ENCODE measurements at regions not wholly inside any gene's neighbourhood (a gene's known extent, or its start where the extent isn't known, plus 50 kb on each side); places are given as distances from the start of the nearest gene placed in this dataset.

DNA sequence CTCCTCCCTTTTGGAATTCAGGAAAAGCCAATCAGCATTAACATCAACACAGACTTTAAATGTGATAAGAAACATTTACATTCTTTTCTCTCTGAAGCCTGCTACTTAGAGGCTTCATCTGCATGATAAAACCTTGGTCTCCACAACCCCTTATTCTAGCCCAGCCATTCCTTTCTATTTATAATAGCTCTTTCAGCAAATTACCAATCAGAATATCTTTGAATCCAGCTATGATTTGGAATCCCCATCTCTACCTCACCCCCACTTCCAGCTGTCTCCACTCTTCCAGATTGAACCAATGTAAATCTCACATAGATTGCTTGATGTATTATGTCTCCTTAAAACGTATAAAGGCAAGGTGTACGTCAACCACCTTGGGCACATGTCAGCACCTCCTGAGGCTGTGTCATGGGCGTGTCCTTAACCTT is 139.7 kb downstream of the TUSC7 start:
- H2AFZ ChIP-seq (ENCODE audit: low read depth, low read length) = no peak overlapping the region
- no peaks in the 10 kb centered on the region for H3K79me2 ChIP-seq (ENCODE audit: insufficient read depth, low read length)
- H3K9ac ChIP-seq (ENCODE audit: low read depth, low read length) = no peak overlapping the region
- H3K27me3 ChIP-seq (ENCODE audit: insufficient read depth, low read length, poor library complexity) = no peaks in the 10 kb centered on the region
- H3K27ac ChIP-seq (ENCODE audit: low read length) = no peak overlapping the region
- H3K4me1 ChIP-seq (ENCODE audit: insufficient read depth, low read length) = no peaks in the 10 kb centered on the region
- no peak for ATAC-seq (ENCODE audit: insufficient read depth, low read depth)
- no peak for DNase-seq
- H3K36me3 ChIP-seq (ENCODE audit: insufficient read depth, low read length) = no peaks in the 10 kb centered on the region
- no peak overlapping the region for H3K4me2 ChIP-seq (ENCODE audit: insufficient read depth, low read length)
- H4K20me1 ChIP-seq (ENCODE audit: insufficient read depth, low read length) = no peaks in the 10 kb centered on the region
- no peak overlapping the region for H3K4me3 ChIP-seq (ENCODE audit: low read depth in 1 of 2, low read length in 2 of 2)
- no peaks in the 10 kb centered on the region for H3K9me3 ChIP-seq (ENCODE audit: insufficient read depth, low read length, severe bottlenecking)
- no peak for TF ChIP-seq EZH2 (IDR thresholded peaks at IDR 0.05; ENCODE audit: borderline replicate concordance, low read depth, low read length, severe bottlenecking)
- TF ChIP-seq, protein P1, sequence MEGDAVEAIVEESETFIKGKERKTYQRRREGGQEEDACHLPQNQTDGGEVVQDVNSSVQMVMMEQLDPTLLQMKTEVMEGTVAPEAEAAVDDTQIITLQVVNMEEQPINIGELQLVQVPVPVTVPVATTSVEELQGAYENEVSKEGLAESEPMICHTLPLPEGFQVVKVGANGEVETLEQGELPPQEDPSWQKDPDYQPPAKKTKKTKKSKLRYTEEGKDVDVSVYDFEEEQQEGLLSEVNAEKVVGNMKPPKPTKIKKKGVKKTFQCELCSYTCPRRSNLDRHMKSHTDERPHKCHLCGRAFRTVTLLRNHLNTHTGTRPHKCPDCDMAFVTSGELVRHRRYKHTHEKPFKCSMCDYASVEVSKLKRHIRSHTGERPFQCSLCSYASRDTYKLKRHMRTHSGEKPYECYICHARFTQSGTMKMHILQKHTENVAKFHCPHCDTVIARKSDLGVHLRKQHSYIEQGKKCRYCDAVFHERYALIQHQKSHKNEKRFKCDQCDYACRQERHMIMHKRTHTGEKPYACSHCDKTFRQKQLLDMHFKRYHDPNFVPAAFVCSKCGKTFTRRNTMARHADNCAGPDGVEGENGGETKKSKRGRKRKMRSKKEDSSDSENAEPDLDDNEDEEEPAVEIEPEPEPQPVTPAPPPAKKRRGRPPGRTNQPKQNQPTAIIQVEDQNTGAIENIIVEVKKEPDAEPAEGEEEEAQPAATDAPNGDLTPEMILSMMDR (IDR thresholded peaks at IDR 0.05; ENCODE audit: borderline replicate concordance, extremely low read depth, low read length, poor library complexity, severe bottlenecking) = no peak

DNA sequence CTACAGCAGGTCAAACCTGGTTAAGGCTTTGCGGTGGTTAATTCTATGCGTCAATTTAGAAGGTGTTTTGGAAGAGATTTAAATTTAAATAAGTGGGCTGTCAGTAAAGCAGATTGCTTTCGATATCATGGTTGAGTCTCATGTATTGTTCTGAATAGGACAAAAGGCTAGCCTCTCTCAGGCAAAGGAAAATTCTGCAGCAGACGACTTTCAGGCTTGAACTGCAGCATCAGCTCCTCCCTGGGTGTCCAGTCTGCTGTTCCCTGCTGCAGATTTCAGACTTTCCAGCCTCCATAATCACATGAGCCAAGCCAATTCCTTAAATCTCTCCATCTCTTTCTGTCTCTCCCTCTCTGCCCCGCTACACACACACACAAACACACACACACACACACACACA is 143.2 kb downstream of the TUSC7 start:
- Histone ChIP-seq H3K4me3 (ENCODE audit: low read depth in 1 of 2, low read length in 2 of 2) (no peak overlapping the region), H3K9me3 (ENCODE audit: insufficient read depth, low read length, severe bottlenecking) (no peaks in the 10 kb centered on the region), H4K20me1 (ENCODE audit: insufficient read depth, low read length) (no peaks in the 10 kb centered on the region), H3K4me1 (ENCODE audit: insufficient read depth, low read length) (peaks cover under 1% of the 10 kb centered on the region; the same call in 1 of the 2 replicates), H3K27me3 (ENCODE audit: insufficient read depth, low read length, poor library complexity) (no peaks in the 10 kb centered on the region), H3K9ac (ENCODE audit: low read depth, low read length) (no peak overlapping the region), H3K27ac (ENCODE audit: low read length) (no peak overlapping the region), H3K79me2 (ENCODE audit: insufficient read depth, low read length) (no peaks in the 10 kb centered on the region), H2AFZ (ENCODE audit: low read depth, low read length) (no peak overlapping the region), H3K4me2 (ENCODE audit: insufficient read depth, low read length) (no peak overlapping the region), H3K36me3 (ENCODE audit: insufficient read depth, low read length) (no peaks in the 10 kb centered on the region)
- DNase-seq (no peak), ATAC-seq (ENCODE audit: insufficient read depth, low read depth) (no peak)
- TF ChIP-seq, protein P1 (IDR thresholded peaks at IDR 0.05; ENCODE audit: borderline replicate concordance, extremely low read depth, low read length, poor library complexity, severe bottlenecking) = no peak
- no peak for TF ChIP-seq EZH2 (IDR thresholded peaks at IDR 0.05; ENCODE audit: borderline replicate concordance, low read depth, low read length, severe bottlenecking)

DNA sequence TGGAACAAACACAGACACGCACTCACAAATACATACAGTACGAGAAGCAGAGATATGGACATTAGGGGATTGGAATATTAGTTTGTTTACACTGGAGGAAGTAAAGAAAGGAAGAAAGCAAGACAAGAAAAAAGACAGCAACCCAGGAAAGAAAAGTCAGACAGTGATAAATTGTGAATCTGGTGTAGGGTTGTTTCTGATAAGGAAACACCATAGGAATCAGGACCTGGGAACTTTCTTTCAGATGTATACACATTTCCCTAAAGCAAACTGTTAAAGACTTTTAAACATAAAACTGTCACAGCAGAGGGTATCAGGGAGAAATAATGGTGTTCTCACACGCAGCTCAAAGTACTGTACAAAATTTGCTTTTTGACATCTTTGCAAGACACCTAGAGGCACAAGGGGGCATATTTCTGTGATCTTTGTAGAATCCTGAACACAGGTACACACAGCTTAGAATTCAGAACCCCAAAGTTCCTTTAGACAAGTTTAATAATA is 153.7 kb downstream of the TUSC7 start:
- no peaks in the 10 kb centered on the region for H3K79me2 ChIP-seq (ENCODE audit: insufficient read depth, low read length)
- TF ChIP-seq, protein P1 (IDR thresholded peaks at IDR 0.05; ENCODE audit: borderline replicate concordance, extremely low read depth, low read length, poor library complexity, severe bottlenecking) = no peak
- TF ChIP-seq EZH2 (IDR thresholded peaks at IDR 0.05; ENCODE audit: borderline replicate concordance, low read depth, low read length, severe bottlenecking) = no peak
- no peaks in the 10 kb centered on the region for H3K9me3 ChIP-seq (ENCODE audit: insufficient read depth, low read length, severe bottlenecking)
- H3K4me1 ChIP-seq (ENCODE audit: insufficient read depth, low read length) = peaks cover 8% of the 10 kb centered on the region; the same call in 1 of the 2 replicates
- no peaks in the 10 kb centered on the region for H4K20me1 ChIP-seq (ENCODE audit: insufficient read depth, low read length)
- H3K4me3 ChIP-seq (ENCODE audit: low read depth in 1 of 2, low read length in 2 of 2) = no peak overlapping the region
- H2AFZ ChIP-seq (ENCODE audit: low read depth, low read length) = no peak overlapping the region
- no peak overlapping the region for H3K27ac ChIP-seq (ENCODE audit: low read length)
- no peaks in the 10 kb centered on the region for H3K36me3 ChIP-seq (ENCODE audit: insufficient read depth, low read length)
- ATAC-seq (ENCODE audit: insufficient read depth, low read depth) (no peak), DNase-seq (no peak)
- H3K27me3 ChIP-seq (ENCODE audit: insufficient read depth, low read length, poor library complexity) = no peaks in the 10 kb centered on the region
- H3K4me2 ChIP-seq (ENCODE audit: insufficient read depth, low read length) = no peak overlapping the region
- H3K9ac ChIP-seq (ENCODE audit: low read depth, low read length) = no peak overlapping the region
